ENCODE measurements at regions not wholly inside any gene's neighbourhood (a gene's known extent, or its start where the extent isn't known, plus 50 kb on each side); places are given as distances from the start of the nearest gene placed in this dataset.

DNA sequence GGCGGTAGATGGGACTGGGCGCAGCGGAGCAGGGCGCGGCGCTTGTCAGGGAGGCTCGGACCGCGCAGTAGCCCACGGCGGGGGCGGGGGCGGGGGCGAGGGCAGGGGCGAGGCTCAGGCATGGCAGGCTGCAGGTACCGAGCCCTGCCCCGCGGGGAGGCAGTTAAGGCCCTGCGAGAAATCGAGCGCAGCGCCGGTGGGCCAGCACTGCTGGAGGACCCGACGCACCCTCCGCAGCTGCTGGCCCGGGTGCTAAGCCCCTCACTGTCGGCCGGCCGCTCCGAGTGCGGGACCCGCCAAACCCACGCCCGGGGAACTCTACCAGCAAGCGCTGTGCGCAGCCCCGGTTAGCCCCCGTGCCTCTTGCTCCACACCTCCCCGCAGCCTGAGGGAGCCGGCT lies 90.2 kb upstream of the RPL38 start:
- Histone ChIP-seq H3K9ac (ENCODE audit: insufficient read depth in 1 of 2, low read depth in 2 of 2, low read length in 2 of 2) (no peak overlapping the region), H3K79me2 (ENCODE audit: control insufficient read depth, insufficient read depth, low read length) (no peaks in the 10 kb centered on the region), H3K4me3 (no peak overlapping the region), H3K27me3 (ENCODE audit: control insufficient read depth in 2 of 2, insufficient read depth in 2 of 2, low read length in 2 of 2) (peaks cover 29 to 53% of the 10 kb centered on the region in 2 experiments), H2AFZ (ENCODE audit: low read depth, low read length) (no peak overlapping the region), H3K36me3 (ENCODE audit: control insufficient read depth, insufficient read depth, low read length) (no peaks in the 10 kb centered on the region), H3K27ac (ENCODE audit: extremely low read depth, low read depth, low read length) (no peak overlapping the region), H3K4me2 (ENCODE audit: insufficient read depth, low read length) (no peak overlapping the region), H3K9me3 (replicated peaks; ENCODE audit: control insufficient read depth, insufficient read depth, low read depth, low read length) (no peaks in the 10 kb centered on the region), H3K9me1 (ENCODE audit: control insufficient read depth, insufficient read depth, low read length) (no peaks in the 10 kb centered on the region), H3K4me1 (replicated peaks in 1 of 2; ENCODE audit: control insufficient read depth in 2 of 2, insufficient read depth in 2 of 2, low read length in 2 of 2) (no peaks in the 10 kb centered on the region; a peak in 1 of 5 replicates), H4K20me1 (replicated peaks; ENCODE audit: control insufficient read depth, insufficient read depth, low read length) (no peaks in the 10 kb centered on the region; the same call in 1 of the 2 replicates)
- no peak for ATAC-seq
- in situ Hi-C loops (cut with MboI): no loop called here
- no peak for FAIRE-seq
- CTCF ChIA-PET (ENCODE audit: low intra/inter-chr PET ratio): no interaction called here
- WGBS (ENCODE audit: insufficient coverage, low coverage, missing lambda C conversion rate): 19% methylated on average over 16 of the region's 41 CpGs
- no peak for DNase-seq (ENCODE audit: extremely low read depth in 1 of 4, low spot score in 3 of 4)
- POLR2A ChIA-PET: interaction anchor here (0.6 to 0.8 kb wide), 2 partner anchors 21 to 61 kb away, joined by 3 read pairs; no protein-coding TSS in a partner anchor
- intact Hi-C loops (cut with micrococcal nuclease): no loop called here
- BruUV-seq (replicated peaks): no TSS peak
- TF ChIP-seq STAG1 (CRISPR knock-in tag; IDR thresholded peaks at IDR 0.05; ENCODE audit: borderline replicate concordance) (no peak), MBD2 (IDR thresholded peaks at IDR 0.05; ENCODE audit: borderline replicate concordance, low read depth) (no peak), ZSCAN29 (IDR thresholded peaks at IDR 0.05) (no peak), NFE2L1 (tag; IDR thresholded peaks at IDR 0.05; ENCODE audit: borderline replicate concordance, low read depth) (no peak), ZNF586 (CRISPR knock-in tag; conservative IDR thresholded peaks at IDR 0.05) (no peak), LCOR (CRISPR knock-in tag; IDR thresholded peaks at IDR 0.05) (no peak), SMARCC2 (IDR thresholded peaks at IDR 0.05; ENCODE audit: low read depth) (no peak), NFE2 (IDR thresholded peaks at IDR 0.05; ENCODE audit: low read depth) (no peak), NCOA4 (IDR thresholded peaks at IDR 0.05; ENCODE audit: partially characterized antibody) (no peak), CBFA2T3 (IDR thresholded peaks at IDR 0.05) (no peak)
- TF ChIP-seq, protein P1, sequence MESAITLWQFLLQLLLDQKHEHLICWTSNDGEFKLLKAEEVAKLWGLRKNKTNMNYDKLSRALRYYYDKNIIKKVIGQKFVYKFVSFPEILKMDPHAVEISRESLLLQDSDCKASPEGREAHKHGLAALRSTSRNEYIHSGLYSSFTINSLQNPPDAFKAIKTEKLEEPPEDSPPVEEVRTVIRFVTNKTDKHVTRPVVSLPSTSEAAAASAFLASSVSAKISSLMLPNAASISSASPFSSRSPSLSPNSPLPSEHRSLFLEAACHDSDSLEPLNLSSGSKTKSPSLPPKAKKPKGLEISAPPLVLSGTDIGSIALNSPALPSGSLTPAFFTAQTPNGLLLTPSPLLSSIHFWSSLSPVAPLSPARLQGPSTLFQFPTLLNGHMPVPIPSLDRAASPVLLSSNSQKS (CRISPR knock-in tag; IDR thresholded peaks at IDR 0.05): no peak
- TF ChIP-seq, protein P2, sequence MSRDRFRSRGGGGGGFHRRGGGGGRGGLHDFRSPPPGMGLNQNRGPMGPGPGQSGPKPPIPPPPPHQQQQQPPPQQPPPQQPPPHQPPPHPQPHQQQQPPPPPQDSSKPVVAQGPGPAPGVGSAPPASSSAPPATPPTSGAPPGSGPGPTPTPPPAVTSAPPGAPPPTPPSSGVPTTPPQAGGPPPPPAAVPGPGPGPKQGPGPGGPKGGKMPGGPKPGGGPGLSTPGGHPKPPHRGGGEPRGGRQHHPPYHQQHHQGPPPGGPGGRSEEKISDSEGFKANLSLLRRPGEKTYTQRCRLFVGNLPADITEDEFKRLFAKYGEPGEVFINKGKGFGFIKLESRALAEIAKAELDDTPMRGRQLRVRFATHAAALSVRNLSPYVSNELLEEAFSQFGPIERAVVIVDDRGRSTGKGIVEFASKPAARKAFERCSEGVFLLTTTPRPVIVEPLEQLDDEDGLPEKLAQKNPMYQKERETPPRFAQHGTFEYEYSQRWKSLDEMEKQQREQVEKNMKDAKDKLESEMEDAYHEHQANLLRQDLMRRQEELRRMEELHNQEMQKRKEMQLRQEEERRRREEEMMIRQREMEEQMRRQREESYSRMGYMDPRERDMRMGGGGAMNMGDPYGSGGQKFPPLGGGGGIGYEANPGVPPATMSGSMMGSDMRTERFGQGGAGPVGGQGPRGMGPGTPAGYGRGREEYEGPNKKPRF (IDR thresholded peaks at IDR 0.05; ENCODE audit: low read depth, low read length): no peak
- TF ChIP-seq, protein P3, sequence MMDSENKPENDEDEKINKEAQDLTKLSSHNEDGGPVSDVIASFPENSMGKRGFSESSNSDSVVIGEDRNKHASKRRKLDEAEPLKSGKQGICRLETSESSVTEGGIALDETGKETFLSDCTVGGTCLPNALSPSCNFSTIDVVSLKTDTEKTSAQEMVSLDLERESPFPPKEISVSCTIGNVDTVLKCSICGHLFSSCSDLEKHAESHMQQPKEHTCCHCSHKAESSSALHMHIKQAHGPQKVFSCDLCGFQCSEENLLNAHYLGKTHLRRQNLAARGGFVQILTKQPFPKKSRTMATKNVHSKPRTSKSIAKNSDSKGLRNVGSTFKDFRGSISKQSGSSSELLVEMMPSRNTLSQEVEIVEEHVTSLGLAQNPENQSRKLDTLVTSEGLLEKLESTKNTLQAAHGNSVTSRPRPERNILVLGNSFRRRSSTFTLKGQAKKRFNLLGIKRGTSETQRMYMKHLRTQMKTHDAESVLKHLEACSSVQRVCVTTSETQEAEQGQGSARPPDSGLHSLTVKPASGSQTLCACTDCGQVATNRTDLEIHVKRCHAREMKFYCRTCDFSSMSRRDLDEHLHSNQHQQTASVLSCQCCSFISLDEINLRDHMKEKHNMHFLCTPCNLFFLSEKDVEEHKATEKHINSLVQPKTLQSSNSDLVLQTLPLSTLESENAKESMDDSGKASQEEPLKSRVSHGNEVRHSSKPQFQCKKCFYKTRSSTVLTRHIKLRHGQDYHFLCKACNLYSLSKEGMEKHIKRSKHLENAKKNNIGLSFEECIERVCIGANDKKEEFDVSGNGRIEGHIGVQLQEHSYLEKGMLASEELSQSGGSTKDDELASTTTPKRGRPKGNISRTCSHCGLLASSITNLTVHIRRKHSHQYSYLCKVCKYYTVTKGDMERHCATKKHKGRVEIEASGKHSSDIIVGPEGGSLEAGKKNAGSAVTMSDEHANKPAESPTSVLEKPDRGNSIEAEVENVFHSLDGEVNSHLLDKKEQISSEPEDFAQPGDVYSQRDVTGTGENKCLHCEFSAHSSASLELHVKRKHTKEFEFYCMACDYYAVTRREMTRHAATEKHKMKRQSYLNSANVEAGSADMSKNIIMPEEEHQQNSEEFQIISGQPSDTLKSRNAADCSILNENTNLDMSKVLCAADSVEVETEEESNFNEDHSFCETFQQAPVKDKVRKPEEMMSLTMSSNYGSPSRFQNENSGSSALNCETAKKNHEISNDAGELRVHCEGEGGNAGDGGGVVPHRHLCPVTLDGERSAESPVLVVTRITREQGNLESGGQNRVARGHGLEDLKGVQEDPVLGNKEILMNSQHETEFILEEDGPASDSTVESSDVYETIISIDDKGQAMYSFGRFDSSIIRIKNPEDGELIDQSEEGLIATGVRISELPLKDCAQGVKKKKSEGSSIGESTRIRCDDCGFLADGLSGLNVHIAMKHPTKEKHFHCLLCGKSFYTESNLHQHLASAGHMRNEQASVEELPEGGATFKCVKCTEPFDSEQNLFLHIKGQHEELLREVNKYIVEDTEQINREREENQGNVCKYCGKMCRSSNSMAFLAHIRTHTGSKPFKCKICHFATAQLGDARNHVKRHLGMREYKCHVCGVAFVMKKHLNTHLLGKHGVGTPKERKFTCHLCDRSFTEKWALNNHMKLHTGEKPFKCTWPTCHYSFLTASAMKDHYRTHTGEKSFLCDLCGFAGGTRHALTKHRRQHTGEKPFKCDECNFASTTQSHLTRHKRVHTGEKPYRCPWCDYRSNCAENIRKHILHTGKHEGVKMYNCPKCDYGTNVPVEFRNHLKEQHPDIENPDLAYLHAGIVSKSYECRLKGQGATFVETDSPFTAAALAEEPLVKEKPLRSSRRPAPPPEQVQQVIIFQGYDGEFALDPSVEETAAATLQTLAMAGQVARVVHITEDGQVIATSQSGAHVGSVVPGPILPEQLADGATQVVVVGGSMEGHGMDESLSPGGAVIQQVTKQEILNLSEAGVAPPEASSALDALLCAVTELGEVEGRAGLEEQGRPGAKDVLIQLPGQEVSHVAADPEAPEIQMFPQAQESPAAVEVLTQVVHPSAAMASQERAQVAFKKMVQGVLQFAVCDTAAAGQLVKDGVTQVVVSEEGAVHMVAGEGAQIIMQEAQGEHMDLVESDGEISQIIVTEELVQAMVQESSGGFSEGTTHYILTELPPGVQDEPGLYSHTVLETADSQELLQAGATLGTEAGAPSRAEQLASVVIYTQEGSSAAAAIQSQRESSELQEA (IDR thresholded peaks at IDR 0.05; ENCODE audit: low read depth): no peak
